B cell (primary cell): ENCODE measurements at regions not wholly inside any gene's neighbourhood (a gene's known extent, or its start where the extent isn't known, plus 50 kb on each side); places are given as distances from the start of the nearest gene placed in this dataset.

ENCODE experiments used
- ATAC-seq: fragments of 200-7000 bp; cut with Tn5 transposase; one replicate; pipeline ENCODE4 v1.10.0; 2021; ENCODE audit warnings: low read depth, mild to moderate bottlenecking, moderate number of reproducible peaks, moderate library complexity
- CTCF ChIA-PET: fragments of 350-600 bp; sonication (Branson Sonifier 250); formaldehyde crosslinking; loops from one replicate; lab custom pipeline; 2021; ENCODE audit warnings: antibody characterized with exemption, inconsistent platforms; lab: Charles Lee
- POLR2A ChIA-PET: fragments of 350-600 bp; sonication (Branson Sonifier 250); formaldehyde crosslinking; loops from one replicate; lab custom pipeline; 2021; ENCODE audit warnings: antibody characterized with exemption; lab: Charles Lee
- DNase-seq: peaks from one replicate; pipeline ENCODE4 v3.0.0; 2013
- H2AFZ ChIP-seq: 2 replicates; pipeline ENCODE4 v1.6.1; 2012; ENCODE audit warnings: mild to moderate bottlenecking, low read depth, low read length; ENCODE audit not compliant: insufficient read depth, poor library complexity, severe bottlenecking
- H3K27ac ChIP-seq, 2 donors: 1 replicate in 1 of 2; 2 replicates in 1 of 2; pipeline ENCODE4 v1.5.1; 2012 to 2013; ENCODE audit warnings: low read length in 2 of 2, mild to moderate bottlenecking in 2 of 2, moderate library complexity in 1 of 2
- H3K27me3 ChIP-seq, 4 experiments: fragments of 200-600 bp in 1 of 4; sonication (generic) in 1 of 4; replicated peaks in 1 of 4; 1 replicate in 2 of 4; 2 replicates in 2 of 4; pipeline versions ENCODE4 v1.6.1 to v1.7.0; 2013 to 2016; ENCODE audit warnings: low read length in 3 of 4, mild to moderate bottlenecking in 2 of 4, mixed read lengths in 1 of 4, moderate library complexity in 1 of 4; ENCODE audit not compliant: insufficient read depth in 4 of 4, control insufficient read depth in 3 of 4; ENCODE audit errors: control extremely low read depth in 1 of 4
- H3K36me3 ChIP-seq, 2 experiments: replicated peaks in 1 of 2; 1 replicate in 1 of 2; 2 replicates in 1 of 2; pipeline versions ENCODE4 v1.6.1 to v1.7.1; 2013; ENCODE audit warnings: low read length in 1 of 2; ENCODE audit not compliant: insufficient read depth in 2 of 2, control insufficient read depth in 1 of 2; ENCODE audit errors: control extremely low read depth in 1 of 2, extremely low read depth in 1 of 2
- H3K4me1 ChIP-seq, 2 donors: fragments of 200-600 bp in 1 of 2; sonication (generic) in 1 of 2; 1 replicate in 1 of 2; 2 replicates in 1 of 2; pipeline versions ENCODE4 v1.5.1 to v1.6.1; 2013 to 2017; ENCODE audit warnings: low read length in 2 of 2; ENCODE audit not compliant: control insufficient read depth in 2 of 2, insufficient read depth in 2 of 2
- H3K4me2 ChIP-seq: replicated peaks from 2 replicates; pipeline ENCODE3; 2012; ENCODE audit warnings: mild to moderate bottlenecking, low read depth, low read length; ENCODE audit not compliant: poor library complexity, severe bottlenecking
- H3K4me3 ChIP-seq, 5 experiments: fragments of 200-600 bp in 1 of 5; sonication (generic) in 1 of 5; 1 replicate in 3 of 5; 2 replicates in 2 of 5; pipeline versions ENCODE4 v1.5.1 to v1.7.0; 2011 to 2016; ENCODE audit warnings: low read length in 4 of 5, mild to moderate bottlenecking in 4 of 5, low read depth in 2 of 5, control low read depth in 1 of 5, moderate library complexity in 1 of 5; ENCODE audit not compliant: insufficient read depth in 1 of 5; ENCODE audit errors: control extremely low read depth in 1 of 5, extremely low read depth in 1 of 5
- H3K79me2 ChIP-seq: fragments of 200-600 bp; sonication (generic); one replicate; pipeline ENCODE4 v1.6.0; 2016; ENCODE audit warnings: low read length; ENCODE audit not compliant: control insufficient read depth, insufficient read depth
- H3K9ac ChIP-seq: fragments of 200-600 bp; sonication (generic); 2 replicates; pipeline ENCODE4 v1.6.1; 2017; ENCODE audit warnings: mild to moderate bottlenecking, low read length, moderate library complexity
- H3K9me3 ChIP-seq, 3 donors: one replicate each; pipeline versions ENCODE4 v1.6.1 to v1.7.1; 2013; ENCODE audit warnings: low read length in 2 of 3; ENCODE audit not compliant: control insufficient read depth in 2 of 3, insufficient read depth in 1 of 3; ENCODE audit errors: control extremely low read depth in 1 of 3
- H4K20me1 ChIP-seq: 2 replicates; pipeline ENCODE4 v1.6.0; 2012; ENCODE audit warnings: mild to moderate bottlenecking, low read length; ENCODE audit not compliant: insufficient read depth, control insufficient read depth, poor library complexity, severe bottlenecking
- H3K27ac Mint-ChIP-seq: one replicate; pipeline ENCODE4 v1.8.0; 2021; ENCODE audit warnings: mixed read lengths
- H3K27me3 Mint-ChIP-seq: one replicate; pipeline ENCODE4 v1.8.0; 2021; ENCODE audit warnings: mixed read lengths
- H3K4me1 Mint-ChIP-seq: one replicate; pipeline ENCODE4 v1.8.0; 2021; ENCODE audit warnings: mixed read lengths
- H3K4me3 Mint-ChIP-seq: one replicate; pipeline ENCODE4 v1.8.0; 2021; ENCODE audit warnings: mixed read lengths
- H3K9me3 Mint-ChIP-seq: one replicate; pipeline ENCODE4 v1.8.0; 2022; ENCODE audit warnings: mixed read lengths; ENCODE audit not compliant: insufficient read depth
- EZH2 ChIP-seq: IDR thresholded peaks from 2 replicates; pipeline ENCODE4 v1.6.1; 2012; ENCODE audit warnings: borderline replicate concordance, low read depth, mild to moderate bottlenecking, moderate library complexity, low read length; ENCODE audit not compliant: insufficient read depth, poor library complexity, severe bottlenecking
- WGBS: methylation state at CpG from one replicate; pipeline ENCODE4 v1.1.5; 2013; ENCODE audit warnings: missing lambda C conversion rate; ENCODE audit not compliant: insufficient coverage; 5-methylcytosine and 5-hydroxymethylcytosine counted together
- intact Hi-C: fragments of 100-400 bp; cut with micrococcal nuclease; formaldehyde crosslinking; loops from one replicate; pipeline ENCODE4 v1.10.0; 2022
- TF ChIP-seq, protein P1 (sequence below): fragments of 200-600 bp; IDR thresholded peaks from one replicate; pipeline ENCODE4 v1.8.0; 2022; ENCODE audit warnings: antibody characterized with exemption, mild to moderate bottlenecking

DNA sequence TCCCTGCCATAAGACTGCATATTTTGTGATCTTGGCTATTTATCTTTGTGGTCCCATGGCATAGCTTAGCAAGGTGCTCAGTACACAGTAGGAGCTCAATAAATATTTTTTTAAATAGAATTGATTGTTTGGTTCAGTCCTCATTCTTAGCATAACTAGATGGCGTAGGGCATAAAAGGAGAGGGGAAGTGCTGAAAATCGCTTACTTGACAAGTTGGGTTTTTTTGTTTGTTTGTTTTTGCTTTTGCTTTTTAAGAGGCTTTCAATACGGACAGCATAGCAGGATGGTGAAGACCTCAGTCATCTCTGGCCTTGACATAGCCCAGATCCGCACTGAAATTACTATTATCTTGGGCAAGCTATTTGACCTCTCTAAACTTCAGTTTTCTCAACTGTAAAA, 86.6 kb upstream of the RANBP3L start:
- H3K4me2 ChIP-seq: no peak overlapping the region
- ATAC-seq (no peak), DNase-seq (no peak)
- ChIA-PET CTCF (interaction anchor here (1.5 kb wide), 1 partner anchor 11 kb away, joined by 4 read pairs; no protein-coding TSS in a partner anchor), POLR2A (no interaction called here)
- no peaks in the 10 kb centered on the region for H3K27me3 ChIP-seq
- H3K36me3 ChIP-seq: no peaks in the 10 kb centered on the region
- H3K4me3 ChIP-seq: no peak overlapping the region
- 100% methylated on average over 2 of the region's 4 CpGs for WGBS
- no peak for TF ChIP-seq EZH2
- TF ChIP-seq, protein P1, sequence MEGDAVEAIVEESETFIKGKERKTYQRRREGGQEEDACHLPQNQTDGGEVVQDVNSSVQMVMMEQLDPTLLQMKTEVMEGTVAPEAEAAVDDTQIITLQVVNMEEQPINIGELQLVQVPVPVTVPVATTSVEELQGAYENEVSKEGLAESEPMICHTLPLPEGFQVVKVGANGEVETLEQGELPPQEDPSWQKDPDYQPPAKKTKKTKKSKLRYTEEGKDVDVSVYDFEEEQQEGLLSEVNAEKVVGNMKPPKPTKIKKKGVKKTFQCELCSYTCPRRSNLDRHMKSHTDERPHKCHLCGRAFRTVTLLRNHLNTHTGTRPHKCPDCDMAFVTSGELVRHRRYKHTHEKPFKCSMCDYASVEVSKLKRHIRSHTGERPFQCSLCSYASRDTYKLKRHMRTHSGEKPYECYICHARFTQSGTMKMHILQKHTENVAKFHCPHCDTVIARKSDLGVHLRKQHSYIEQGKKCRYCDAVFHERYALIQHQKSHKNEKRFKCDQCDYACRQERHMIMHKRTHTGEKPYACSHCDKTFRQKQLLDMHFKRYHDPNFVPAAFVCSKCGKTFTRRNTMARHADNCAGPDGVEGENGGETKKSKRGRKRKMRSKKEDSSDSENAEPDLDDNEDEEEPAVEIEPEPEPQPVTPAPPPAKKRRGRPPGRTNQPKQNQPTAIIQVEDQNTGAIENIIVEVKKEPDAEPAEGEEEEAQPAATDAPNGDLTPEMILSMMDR: no peak
- no peak overlapping the region for H3K4me3 Mint-ChIP-seq
- no peak overlapping the region for H3K9ac ChIP-seq
- H3K27me3 Mint-ChIP-seq: peaks cover 8% of the 10 kb centered on the region
- no peaks in the 10 kb centered on the region for H3K79me2 ChIP-seq
- H3K27ac Mint-ChIP-seq: no peak overlapping the region
- H2AFZ ChIP-seq: no peak overlapping the region
- no peaks in the 10 kb centered on the region for H3K9me3 Mint-ChIP-seq
- peaks cover 3% of the 10 kb centered on the region for H3K4me1 Mint-ChIP-seq
- intact Hi-C loops: loop anchor here (10.0 kb wide), 1 partner anchor 113 kb away; no protein-coding TSS in a partner anchor
- no peak overlapping the region for H3K27ac ChIP-seq
- H4K20me1 ChIP-seq: no peaks in the 10 kb centered on the region
- H3K4me1 ChIP-seq: no peaks in the 10 kb centered on the region
- no peaks in the 10 kb centered on the region for H3K9me3 ChIP-seq

DNA sequence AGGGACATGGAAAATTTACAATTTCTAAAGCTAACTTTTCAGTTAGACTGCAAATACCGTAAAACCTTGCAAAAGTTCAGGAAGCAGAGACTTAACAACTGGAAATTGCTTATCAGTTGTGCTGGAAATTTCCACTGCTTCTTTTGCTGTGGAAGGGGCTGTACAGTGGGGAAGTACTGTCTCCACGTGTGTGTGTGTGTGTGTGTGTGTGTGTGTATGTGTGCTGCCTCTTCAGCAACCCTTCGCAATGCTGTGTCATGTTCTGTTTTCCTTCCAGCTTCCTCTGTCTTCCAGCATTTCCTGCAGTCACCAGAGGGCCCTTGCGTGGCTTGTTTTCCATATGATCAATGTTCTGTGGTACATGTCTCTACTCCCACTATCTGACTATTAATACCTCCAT, 87.5 kb upstream of the RANBP3L start:
- Histone ChIP-seq H2AFZ (no peak overlapping the region), H3K27ac (no peak overlapping the region), H3K4me2 (no peak overlapping the region), H3K4me3 (no peak overlapping the region), H3K4me1 (peaks cover 3 to 8% of the 10 kb centered on the region in 2 donors), H3K79me2 (no peaks in the 10 kb centered on the region), H3K36me3 (no peaks in the 10 kb centered on the region), H3K9ac (no peak overlapping the region), H4K20me1 (no peaks in the 10 kb centered on the region), H3K9me3 (no peaks in the 10 kb centered on the region), H3K27me3 (no peaks in the 10 kb centered on the region)
- intact Hi-C loops: loop anchor here (10.0 kb wide), 1 partner anchor 114 kb away; no protein-coding TSS in a partner anchor
- POLR2A ChIA-PET: no interaction called here
- CTCF ChIA-PET: interaction anchor here (1.5 kb wide), 1 partner anchor 10 kb away, joined by 4 read pairs; no protein-coding TSS in a partner anchor
- H3K27me3 Mint-ChIP-seq: peaks cover 8% of the 10 kb centered on the region
- TF ChIP-seq, protein P1: no peak
- TF ChIP-seq EZH2: no peak
- peaks cover 8% of the 10 kb centered on the region for H3K4me1 Mint-ChIP-seq
- H3K9me3 Mint-ChIP-seq: no peaks in the 10 kb centered on the region
- H3K27ac Mint-ChIP-seq: no peak overlapping the region
- no peak overlapping the region for H3K4me3 Mint-ChIP-seq
- ATAC-seq: no peak
- WGBS: 40% methylated on average over 1 of the region's 4 CpGs
- DNase-seq: no peak
